Heart left ventricle (tissue), 16 donors: ENCODE measurements at regions not wholly inside any gene's neighbourhood (a gene's known extent, or its start where the extent isn't known, plus 50 kb on each side); places are given as distances from the start of the nearest gene placed in this dataset.
A peak's percentile ranks its signal among the peaks of the same experiment; 100 is the strongest.

Experiments
- ATAC-seq, 4 donors: fragments of 200-7000 bp; cut with Tn5 transposase; one replicate each; pipeline ENCODE4 v1.9.1; 2020 to 2022; ENCODE audit warnings: moderate library complexity in 4 of 4, mild to moderate bottlenecking in 3 of 4, moderate number of reproducible peaks in 1 of 4
- DNase-seq, 5 donors: peaks; one replicate each; pipeline ENCODE4 v3.0.0-alpha.2; 2020
- H3K27ac ChIP-seq, 12 donors: fragments of 200-600 bp; sonication (generic) in 4 of 12; one replicate each; pipeline versions ENCODE4 v1.5.0 to v1.8.0; 2016 to 2022; ENCODE audit warnings: mild to moderate bottlenecking in 2 of 12
- H3K27me3 ChIP-seq, 9 donors: fragments of 200-600 bp; sonication (generic) in 2 of 9; one replicate each; pipeline versions ENCODE4 v1.5.1 to v1.8.0; 2016 to 2022; ENCODE audit warnings: mild to moderate bottlenecking in 3 of 9
- H3K36me3 ChIP-seq, 9 donors: fragments of 200-600 bp; sonication (generic) in 2 of 9; one replicate each; pipeline versions ENCODE4 v1.5.0 to v1.8.0; 2018 to 2022; ENCODE audit warnings: mild to moderate bottlenecking in 2 of 9
- H3K4me1 ChIP-seq, 12 donors: fragments of 200-600 bp; sonication (generic) in 4 of 12; one replicate each; pipeline versions ENCODE4 v1.5.0 to v1.8.0; 2016 to 2022; ENCODE audit warnings: mild to moderate bottlenecking in 3 of 12
- H3K4me3 ChIP-seq, 12 donors: fragments of 200-600 bp; sonication (generic) in 4 of 12; one replicate each; pipeline versions ENCODE4 v1.5.0 to v1.8.0; 2017 to 2022; ENCODE audit warnings: mild to moderate bottlenecking in 9 of 12, moderate library complexity in 4 of 12
- H3K9me3 ChIP-seq, 12 donors: fragments of 200-600 bp; sonication (generic) in 4 of 12; one replicate each; pipeline versions ENCODE4 v1.5.0 to v1.8.0; 2016 to 2022; ENCODE audit warnings: mild to moderate bottlenecking in 1 of 12
- POLR2A ChIP-seq, 2 donors: fragments of 450-650 bp; IDR thresholded peaks; one replicate each; pipeline ENCODE4 v1.6.1; 2017; ENCODE audit warnings: antibody characterized with exemption in 2 of 2, mild to moderate bottlenecking in 2 of 2, moderate library complexity in 2 of 2
- WGBS, 4 donors: extraction: QIAGEN DNeasy Blood & Tissue Kit in 2 of 4; methylation state at CpG; one replicate each; pipeline versions ENCODE4 v1.1.5 to v1.1.7; 2013 to 2018; 5-methylcytosine and 5-hydroxymethylcytosine counted together
- intact Hi-C, 10 donors: fragments of 100-400 bp; cut with DNase I; formaldehyde crosslinking; loops; one replicate each; pipeline versions ENCODE4 v1.11.1 to v1.14.2; 2022
- TF ChIP-seq, protein P1 (sequence below), 12 donors: fragments of 200-600 bp; sonication (generic) in 4 of 12; IDR thresholded peaks; one replicate each; pipeline versions ENCODE4 v1.5.0 to v1.8.0; 2018 to 2022; ENCODE audit warnings: antibody characterized with exemption in 12 of 12, mild to moderate bottlenecking in 5 of 12
- donor health status: ischemic (EF 13 %, LVEDD 7.1; RV severe dilation, severe dysfunction).
- donor health status: healthy with polysubstance abuse.
- donor health status: DM: no; HTN: yes; CAD: no.
- donor health status: DM: no; HTN: no; CAD: no.
- donor health status: ischemic (EF 25% LVEDD 6.9; RV normal size, moderate dysfunction).
- donor health status: ischemic (EF 25% LVEDD 5.7; RV mildly dilated, moderate dysfunction).
- donor health status: healthy.
- donor health status: DM: yes; HTN: yes; CAD: no.
- donor health status: ischemic (EF 35%, LVEDD 5.7; RV mildly dilated, moderate dysfunction).
- donor health status: nonischemic (EF 11% LVEDD 7.7; RV severe dilation, severe dysfunction).
- donor health status: DM: yes; HTN: yes; CAD: no.
- donor health status: PGD.
- donor health status: ischemic (EF 29% LVEDD 5.4; RV normal size, mild dysfunction).
- donor health status: nonischemic (EF 23%, LVEDD 6.1; RV moderate dilation, normal function).

GRCh38 chr15:95407534-95407933 is 923.0 kb upstream of the NR2F2 start:
- no peak overlapping the region for H3K4me3 ChIP-seq
- no peak overlapping the region for H3K27ac ChIP-seq
- intact Hi-C loops = no loop called here
- no peaks in the 10 kb centered on the region for H3K27me3 ChIP-seq
- H3K9me3 ChIP-seq = no peaks in the 10 kb centered on the region
- peaks cover 0 to 3% (median 0%) of the 10 kb centered on the region in 12 donors for H3K4me1 ChIP-seq
- ATAC-seq (no peak), DNase-seq (no peak)
- H3K36me3 ChIP-seq = no peaks in the 10 kb centered on the region
- TF ChIP-seq, protein P1, sequence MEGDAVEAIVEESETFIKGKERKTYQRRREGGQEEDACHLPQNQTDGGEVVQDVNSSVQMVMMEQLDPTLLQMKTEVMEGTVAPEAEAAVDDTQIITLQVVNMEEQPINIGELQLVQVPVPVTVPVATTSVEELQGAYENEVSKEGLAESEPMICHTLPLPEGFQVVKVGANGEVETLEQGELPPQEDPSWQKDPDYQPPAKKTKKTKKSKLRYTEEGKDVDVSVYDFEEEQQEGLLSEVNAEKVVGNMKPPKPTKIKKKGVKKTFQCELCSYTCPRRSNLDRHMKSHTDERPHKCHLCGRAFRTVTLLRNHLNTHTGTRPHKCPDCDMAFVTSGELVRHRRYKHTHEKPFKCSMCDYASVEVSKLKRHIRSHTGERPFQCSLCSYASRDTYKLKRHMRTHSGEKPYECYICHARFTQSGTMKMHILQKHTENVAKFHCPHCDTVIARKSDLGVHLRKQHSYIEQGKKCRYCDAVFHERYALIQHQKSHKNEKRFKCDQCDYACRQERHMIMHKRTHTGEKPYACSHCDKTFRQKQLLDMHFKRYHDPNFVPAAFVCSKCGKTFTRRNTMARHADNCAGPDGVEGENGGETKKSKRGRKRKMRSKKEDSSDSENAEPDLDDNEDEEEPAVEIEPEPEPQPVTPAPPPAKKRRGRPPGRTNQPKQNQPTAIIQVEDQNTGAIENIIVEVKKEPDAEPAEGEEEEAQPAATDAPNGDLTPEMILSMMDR (IDR thresholded peaks at IDR 0.05) = no peak
- TF ChIP-seq POLR2A (IDR thresholded peaks at IDR 0.05) = no peak

- H3K9me3 ChIP-seq = no peaks in the 10 kb centered on the region
- TF ChIP-seq, protein P1 (IDR thresholded peaks at IDR 0.05) = peak in 1 of 12 donors; percentile 17
- no peak for TF ChIP-seq POLR2A (IDR thresholded peaks at IDR 0.05)
- no peak for DNase-seq
- no peaks in the 10 kb centered on the region for H3K27me3 ChIP-seq
- intact Hi-C loops = no loop called here
- WGBS, 4 donors = 30 to 44% (median 34%) methylated on average over 2 of the region's 2 CpGs
- H3K36me3 ChIP-seq = no peaks in the 10 kb centered on the region
- no peak overlapping the region for H3K27ac ChIP-seq
- H3K4me1 ChIP-seq = peaks cover 0 to 3% (median 0%) of the 10 kb centered on the region in 12 donors
- no peak for ATAC-seq
- H3K4me3 ChIP-seq = no peak overlapping the region
Observed at GRCh38 chr15:95409211-95409610, 921.3 kb upstream of the NR2F2 start.

DNA sequence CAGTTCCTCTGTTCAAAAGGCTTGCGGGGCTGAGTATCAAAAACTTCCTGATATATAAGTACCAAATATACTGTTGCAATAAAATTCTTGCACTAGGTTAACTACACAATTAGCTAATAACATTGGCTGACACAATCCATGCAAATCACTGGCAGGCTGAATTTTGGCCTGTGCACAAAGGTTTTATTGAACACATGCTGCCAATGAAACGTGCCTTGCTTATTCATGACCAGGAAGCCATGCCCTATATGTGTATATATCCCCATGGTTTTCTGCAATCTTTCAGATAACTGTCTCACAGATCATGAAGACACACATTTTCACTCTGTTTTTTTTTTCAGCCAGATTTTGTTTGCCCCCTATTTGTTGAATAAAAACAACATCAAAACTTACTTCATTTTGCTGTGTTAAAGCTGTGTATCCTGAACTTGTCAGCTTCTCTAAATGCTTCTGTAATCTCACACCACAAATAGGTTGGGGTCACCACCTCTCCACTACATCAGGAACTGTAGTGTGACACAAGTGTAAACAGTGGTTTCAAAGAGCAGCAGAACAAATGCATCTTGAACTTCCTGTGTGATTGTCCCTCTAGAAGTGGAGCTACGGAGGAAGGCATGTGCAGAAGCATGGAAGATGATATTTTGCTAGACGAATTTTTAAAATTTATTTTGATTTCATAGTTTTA is 920.7 kb upstream of the NR2F2 start:
- no peaks in the 10 kb centered on the region for H3K36me3 ChIP-seq
- TF ChIP-seq, protein P1 (IDR thresholded peaks at IDR 0.05) = no peak
- TF ChIP-seq POLR2A (IDR thresholded peaks at IDR 0.05) = no peak
- no peak for ATAC-seq
- no peaks in the 10 kb centered on the region for H3K27me3 ChIP-seq
- peaks cover 0 to 3% (median 0%) of the 10 kb centered on the region in 12 donors for H3K4me1 ChIP-seq
- no peak overlapping the region for H3K27ac ChIP-seq
- H3K9me3 ChIP-seq = no peaks in the 10 kb centered on the region
- no peak for DNase-seq
- WGBS, 4 donors = 73 to 79% (median 76%) methylated on average over 4 of the region's 4 CpGs
- no peak overlapping the region for H3K4me3 ChIP-seq
- intact Hi-C loops = no loop called here

DNA sequence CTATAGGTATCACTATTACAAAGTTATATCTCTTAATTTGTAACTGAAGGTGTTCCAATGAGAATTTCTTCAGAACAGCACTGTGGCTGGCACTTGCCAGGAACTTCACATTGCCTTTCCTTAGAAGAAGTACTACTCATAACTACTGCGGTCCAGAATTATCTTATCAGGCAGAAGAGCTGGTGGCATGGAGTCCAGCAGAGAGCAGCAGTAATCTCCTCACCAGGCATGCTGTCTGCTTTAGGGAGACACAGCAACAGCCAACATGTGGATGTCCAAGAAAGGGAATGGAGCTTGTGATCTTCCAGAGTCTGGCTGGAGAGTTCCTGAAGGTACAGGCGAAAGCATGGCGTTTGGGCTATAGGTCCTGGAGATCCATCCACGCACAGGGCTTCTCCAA is 919.7 kb upstream of the NR2F2 start:
- WGBS, 4 donors = 86 to 91% (median 88%) methylated on average over 4 of the region's 4 CpGs
- ATAC-seq = no peak

GRCh38 chr15:95416576-95416975 is 913.9 kb upstream of the NR2F2 start:
- peaks cover 0 to 7% (median 0%) of the 10 kb centered on the region in 12 donors for H3K4me1 ChIP-seq
- ATAC-seq = no peak
- no peak overlapping the region for H3K4me3 ChIP-seq
- no peak for TF ChIP-seq POLR2A (IDR thresholded peaks at IDR 0.05)
- TF ChIP-seq, protein P1 (IDR thresholded peaks at IDR 0.05) = no peak
- intact Hi-C loops = no loop called here
- H3K36me3 ChIP-seq = no peaks in the 10 kb centered on the region
- DNase-seq = no peak
- H3K9me3 ChIP-seq = peaks cover 0 to 2% (median 0%) of the 10 kb centered on the region in 12 donors
- 51 to 62% (median 56%) methylated on average over 3 of the region's 3 CpGs for WGBS, 4 donors
- H3K27me3 ChIP-seq = no peaks in the 10 kb centered on the region
- H3K27ac ChIP-seq = peak overlapping the region in 7 of 12 donors; percentile 10 to 51 (median 27)

More for the DNA sequence above, 919.7 kb upstream of the NR2F2 start:
- H3K4me3 ChIP-seq = no peak overlapping the region
- intact Hi-C loops = no loop called here
- peak overlapping the region in 1 of 12 donors; percentile 8 for H3K27ac ChIP-seq
- DNase-seq = no peak
- H3K9me3 ChIP-seq = no peaks in the 10 kb centered on the region
- no peaks in the 10 kb centered on the region for H3K36me3 ChIP-seq
- no peak for TF ChIP-seq POLR2A (IDR thresholded peaks at IDR 0.05)
- H3K4me1 ChIP-seq = peaks cover 0 to 3% (median 0%) of the 10 kb centered on the region in 12 donors
- H3K27me3 ChIP-seq = no peaks in the 10 kb centered on the region
